Superior temporal gyrus (tissue), 1 donor: ENCODE measurements at regions not wholly inside any gene's neighbourhood (a gene's known extent, or its start where the extent isn't known, plus 50 kb on each side); places are given as distances from the start of the nearest gene placed in this dataset.
"Not testable (repeated sequence)": the region's sequence is repeated elsewhere in the genome, so short reads cannot be mapped to it uniquely, and the experiment has no call there.

Experiments used
- DNase-seq: peaks from one replicate; pipeline ENCODE4 v3.0.0-alpha.2; 2016; ENCODE audit errors: extremely low spot score

DNA sequence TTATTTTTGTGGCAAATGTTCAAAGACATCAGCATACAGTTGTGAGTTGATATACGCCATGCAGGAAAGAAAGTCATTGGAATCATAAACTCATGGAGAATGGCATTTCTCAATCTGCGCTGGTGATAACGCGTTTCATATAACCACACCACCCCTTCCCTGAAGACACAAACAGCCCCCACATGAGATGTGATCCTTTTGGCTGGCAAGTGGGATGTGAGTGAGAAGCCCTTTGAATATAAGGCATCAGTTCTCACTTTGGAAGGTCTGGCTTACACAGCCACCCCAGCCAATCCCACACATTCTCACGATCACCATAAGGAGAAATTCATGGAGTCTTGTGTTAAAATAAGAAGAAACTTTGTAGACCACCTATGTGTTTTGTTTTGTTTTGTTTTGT is 725.0 kb downstream of the PRELID2 start:
- no peak for DNase-seq

DNA sequence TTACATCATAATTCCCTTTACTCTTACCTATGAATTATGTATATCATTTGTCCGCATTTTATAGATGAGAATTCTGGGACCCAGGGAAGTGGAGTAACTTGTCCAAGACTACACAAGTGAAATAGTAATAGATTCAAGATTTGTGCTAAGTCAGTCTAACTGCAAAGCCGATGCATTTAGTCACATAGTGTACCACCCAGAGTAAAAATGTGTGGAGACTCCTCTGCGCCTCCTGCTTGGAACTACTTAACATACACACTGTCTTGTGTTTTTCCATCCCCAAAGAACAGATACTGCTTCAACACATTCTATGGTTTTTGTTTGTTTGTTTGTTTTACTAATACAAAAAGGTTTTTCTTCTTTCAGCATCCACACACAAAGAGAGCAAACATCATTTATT is 729.8 kb downstream of the PRELID2 start:
- no peak for DNase-seq

DNA sequence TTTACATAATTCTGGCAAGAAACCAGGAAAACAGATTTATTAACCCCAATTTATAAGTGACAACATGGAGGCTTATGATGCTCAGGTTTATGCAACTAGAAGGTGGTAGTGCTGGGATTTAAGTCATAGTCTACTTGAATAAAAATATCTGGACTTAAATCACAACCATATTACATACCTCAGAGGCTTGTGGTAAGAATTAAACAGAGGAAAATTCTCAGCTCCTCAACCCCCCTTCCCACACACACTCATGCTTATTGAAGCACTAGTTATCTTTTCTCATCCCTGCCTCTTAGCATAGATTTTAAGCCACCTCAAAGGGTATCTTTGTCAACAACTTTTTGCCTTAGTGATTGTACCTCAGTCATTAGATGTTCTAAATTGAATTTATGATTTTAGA is 731.0 kb downstream of the PRELID2 start:
- no peak for DNase-seq

DNA sequence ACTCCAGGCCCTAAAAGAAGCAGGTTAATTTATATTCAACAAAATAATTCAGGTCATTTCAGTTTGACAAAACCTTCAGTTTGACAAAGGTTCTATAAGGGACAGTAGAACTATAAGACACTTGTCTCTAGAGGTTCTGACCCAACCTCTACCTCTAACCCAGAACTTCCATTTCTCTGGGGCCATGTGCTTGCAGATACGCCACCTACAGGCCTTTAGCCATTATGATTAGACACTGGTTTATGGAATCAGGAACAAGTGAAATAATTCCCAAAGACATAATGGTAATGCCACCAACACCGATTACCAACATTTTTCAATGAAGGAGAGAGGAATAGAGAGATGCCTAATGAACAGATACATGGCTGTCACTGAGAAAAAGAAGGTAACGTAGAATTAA is 733.9 kb downstream of the PRELID2 start:
- DNase-seq, result no peak

- no peak for DNase-seq
Measured at GRCh38 chr5:145090115-145090514, 745.0 kb downstream of the PRELID2 start.

- no peak for DNase-seq
Measured at GRCh38 chr5:145084834-145085233, 750.3 kb downstream of the PRELID2 start.

GRCh38 chr5:145077028-145077427 is 758.1 kb downstream of the PRELID2 start:
- no peak for DNase-seq

GRCh38 chr5:145076040-145076439 is 759.1 kb downstream of the PRELID2 start:
- no peak for DNase-seq

GRCh38 chr5:145072889-145073288 is 762.3 kb downstream of the PRELID2 start:
- DNase-seq, result no peak

- DNase-seq, result no peak
Measured at GRCh38 chr5:145068721-145069120, 766.4 kb downstream of the PRELID2 start.

DNA sequence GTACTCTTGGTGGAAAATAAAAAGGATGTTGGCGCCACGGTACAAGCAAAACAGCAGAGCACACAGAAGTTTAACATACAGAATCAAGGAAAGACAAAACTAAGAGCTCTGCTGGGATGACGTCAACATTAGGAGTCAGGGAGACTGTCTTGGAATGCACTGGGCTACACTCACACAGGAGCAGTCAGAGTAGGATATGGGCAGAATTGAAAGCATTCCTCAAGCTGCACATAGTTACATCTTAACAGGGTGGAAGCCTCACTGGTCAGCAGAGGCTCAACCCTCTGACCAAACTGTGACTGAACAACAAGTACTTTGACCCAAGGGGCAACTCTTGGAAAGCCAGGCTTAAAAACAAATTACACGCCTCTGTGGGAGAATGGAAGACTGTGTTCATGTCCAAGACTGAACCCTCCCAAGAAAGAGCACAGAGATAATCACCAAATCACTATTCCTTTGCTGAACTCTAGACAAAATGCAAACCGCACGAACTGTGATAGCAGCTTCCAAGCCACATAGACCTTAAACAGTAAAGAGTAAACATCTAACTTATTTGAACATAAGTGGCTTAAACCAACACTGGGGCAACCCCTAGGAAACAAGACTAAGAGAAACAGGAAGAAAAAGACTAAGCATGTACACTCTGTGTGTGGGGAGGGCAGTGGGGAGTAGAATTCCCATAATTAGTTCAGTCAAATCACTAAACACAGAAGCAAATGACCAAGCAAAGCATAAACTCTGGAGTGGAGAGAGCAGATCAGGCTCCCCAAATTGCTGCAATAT is 772.7 kb downstream of the PRELID2 start:
- DNase-seq, result no peak

- no peak for DNase-seq
Measured at GRCh38 chr5:145056800-145057199, 778.3 kb downstream of the PRELID2 start.

DNA sequence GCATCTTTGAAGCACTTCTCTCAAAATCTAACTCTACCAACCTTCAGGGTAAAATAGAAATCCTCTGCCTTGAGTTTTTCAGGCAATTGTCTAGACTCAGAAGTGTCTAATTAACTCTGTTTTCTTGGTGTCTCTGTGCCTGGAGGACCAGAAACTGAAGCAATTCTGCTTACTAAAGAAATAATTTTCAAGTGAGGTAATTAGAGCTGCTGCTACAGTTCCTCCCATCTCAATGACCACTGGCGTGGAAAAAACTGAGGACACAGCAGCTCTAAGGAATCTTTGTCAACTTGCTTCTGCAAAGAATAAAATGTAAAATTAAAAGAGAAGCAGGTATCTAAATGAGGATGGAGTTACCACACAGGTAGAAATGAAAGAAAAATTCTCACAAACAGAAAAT is 785.0 kb downstream of the PRELID2 start:
- no peak for DNase-seq

GRCh38 chr5:145044970-145045369 is 790.2 kb downstream of the PRELID2 start:
- DNase-seq, result no peak

GRCh38 chr5:145028626-145029025 is 806.5 kb downstream of the PRELID2 start:
- DNase-seq, result no peak

DNA sequence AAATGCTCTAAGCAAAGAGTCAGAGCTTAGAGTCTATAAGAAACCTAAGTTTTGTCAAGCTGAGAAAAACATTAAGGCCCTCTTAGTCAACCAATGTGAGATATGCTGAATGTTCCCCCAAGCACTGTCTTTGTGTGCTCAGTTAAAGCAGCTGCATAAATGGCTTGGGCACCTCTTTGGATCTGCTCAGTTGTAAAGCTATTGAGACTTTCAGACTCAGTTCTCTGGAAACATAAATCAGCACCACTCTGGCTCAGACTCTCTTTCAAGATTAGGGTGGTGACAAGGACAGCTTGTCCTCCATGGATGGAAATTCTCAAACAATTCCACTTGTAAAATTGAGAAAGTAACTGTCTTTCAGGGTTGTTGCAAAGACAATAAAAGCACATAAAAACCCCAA is 807.9 kb downstream of the PRELID2 start:
- no peak for DNase-seq

DNA sequence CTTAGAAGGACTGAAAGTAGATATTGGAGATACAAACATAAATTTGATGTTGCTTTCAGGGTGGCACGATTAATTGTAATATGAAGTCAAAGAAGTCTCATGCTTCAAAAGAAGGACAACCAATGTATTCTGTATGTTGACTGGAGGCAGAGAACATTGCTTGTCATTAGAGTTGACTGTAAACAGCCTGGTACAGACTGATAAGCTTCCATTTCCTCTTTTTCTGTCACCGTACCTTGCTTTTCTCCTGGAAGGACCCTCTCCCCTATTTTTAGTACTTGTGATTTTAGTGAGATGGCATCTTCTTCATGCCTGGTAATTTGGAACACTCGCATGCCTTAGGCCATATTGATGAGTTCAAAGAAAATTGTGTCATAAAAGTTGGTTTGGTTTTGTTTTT is 809.4 kb downstream of the PRELID2 start:
- DNase-seq, result no peak

DNA sequence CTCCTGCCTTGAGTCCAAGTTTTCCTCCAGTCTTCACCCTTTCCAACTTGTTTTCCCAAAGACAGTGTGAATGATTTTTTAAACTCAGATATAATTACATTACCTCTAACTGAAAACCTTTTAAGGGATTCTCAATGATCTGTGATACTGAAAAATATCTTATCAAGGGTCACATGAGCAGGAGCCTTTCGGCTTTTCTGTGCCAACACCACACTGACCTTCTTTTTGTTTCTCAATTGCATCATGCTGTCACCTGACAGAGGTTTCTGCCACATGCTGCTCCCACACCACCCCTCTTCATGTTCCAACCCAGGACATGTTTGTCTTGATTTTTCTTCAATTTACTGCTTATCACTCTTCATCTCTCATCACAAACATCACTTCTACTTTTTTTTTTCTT is 820.0 kb downstream of the PRELID2 start:
- DNase-seq, result no peak

GRCh38 chr5:145014109-145014508 is 821.0 kb downstream of the PRELID2 start:
- no peak for DNase-seq

- no peak for DNase-seq
Measured at GRCh38 chr5:145010834-145011233, 824.3 kb downstream of the PRELID2 start.

- DNase-seq, result peak; percentile 56
Measured at GRCh38 chr5:145008876-145009530, 826.1 kb downstream of the PRELID2 start.

- not testable (repeated sequence) for DNase-seq
Measured at GRCh38 chr5:144994356-144994755, 823.7 kb downstream of the KCTD16 start.

DNA sequence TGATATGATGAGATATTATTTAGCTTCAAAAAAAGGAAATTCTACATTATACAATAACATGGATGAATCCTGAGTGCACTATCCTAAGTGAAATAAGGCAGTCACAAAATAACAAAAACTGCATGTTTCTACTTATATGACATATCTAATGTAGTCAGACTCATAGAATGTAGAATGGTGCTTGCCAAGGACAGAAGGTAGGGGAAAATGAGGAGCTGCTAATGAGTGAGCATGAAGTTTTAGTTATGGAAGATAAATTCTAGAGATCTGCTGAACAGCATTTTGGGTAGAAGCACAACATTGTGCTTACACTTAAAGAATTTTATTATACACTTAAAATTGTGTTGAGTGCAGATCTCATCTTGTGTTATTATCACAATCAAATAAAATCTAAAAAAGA is 812.4 kb downstream of the KCTD16 start:
- DNase-seq, result no peak
